ENCODE measurements at regions not wholly inside any gene's neighbourhood (a gene's known extent, or its start where the extent isn't known, plus 50 kb on each side); places are given as distances from the start of the nearest gene placed in this dataset.
"Not testable (repeated sequence)": the region's sequence is repeated elsewhere in the genome, so short reads cannot be mapped to it uniquely, and the experiment has no call there.

DNA sequence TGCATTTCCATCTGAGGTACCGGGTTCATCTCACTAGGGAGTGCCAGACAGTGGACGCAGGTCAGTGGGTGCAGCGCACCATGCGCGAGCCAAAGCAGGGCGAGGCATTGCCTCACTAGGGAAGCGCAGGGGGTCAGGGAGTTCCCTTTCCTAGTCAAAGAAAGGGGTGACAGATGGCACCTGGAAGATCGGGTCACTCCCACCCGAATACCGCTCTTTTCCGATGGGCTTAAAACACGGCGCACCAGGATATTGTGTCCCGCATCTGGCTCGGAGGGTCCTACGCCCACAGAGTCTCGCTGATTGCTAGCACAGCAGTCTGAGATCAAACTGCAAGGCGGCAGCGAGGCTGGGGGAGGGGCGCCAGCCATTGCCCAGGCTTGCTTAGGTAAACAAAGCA is 1157.1 kb downstream of the NAALADL2 start:
- DNase-seq = not testable (repeated sequence)

DNA sequence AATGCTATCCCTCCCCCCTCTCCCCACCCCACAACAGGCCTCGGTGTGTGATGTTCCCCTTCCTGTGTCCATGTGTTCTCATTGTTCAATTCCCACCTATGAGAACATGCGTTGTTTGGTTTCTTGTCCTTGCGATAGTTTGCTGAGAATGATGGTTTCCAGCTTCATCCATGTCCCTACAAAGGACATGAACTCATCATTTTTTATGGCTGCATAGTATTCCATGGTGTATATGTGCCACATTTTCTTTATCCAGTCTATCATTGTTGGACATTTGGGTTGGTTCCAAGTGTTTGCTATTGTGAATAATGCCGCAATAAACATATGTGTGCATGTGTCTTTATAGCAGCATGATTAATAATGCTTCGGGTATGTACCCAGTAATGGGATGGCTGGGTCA is 1156.1 kb downstream of the NAALADL2 start:
- DNase-seq = not testable (repeated sequence)

DNA sequence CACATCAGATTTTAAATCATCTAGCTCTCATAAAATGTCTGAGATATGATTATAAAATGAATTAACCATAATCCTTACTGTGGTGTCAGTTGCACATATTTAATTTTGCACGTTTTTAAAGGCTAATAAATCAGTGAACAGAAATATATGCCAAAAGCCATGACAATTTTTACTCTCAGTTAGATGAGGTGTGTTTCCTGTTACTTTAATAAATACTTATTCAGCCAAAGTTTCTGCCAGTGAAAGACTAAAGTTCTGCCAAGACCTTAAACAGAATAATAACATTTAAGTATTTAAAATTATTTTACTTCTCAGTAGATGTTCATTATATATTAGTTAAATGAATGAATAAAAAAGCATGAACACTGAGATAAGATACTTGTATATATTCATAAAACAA is 1150.1 kb downstream of the NAALADL2 start:
- no peak for DNase-seq

DNA sequence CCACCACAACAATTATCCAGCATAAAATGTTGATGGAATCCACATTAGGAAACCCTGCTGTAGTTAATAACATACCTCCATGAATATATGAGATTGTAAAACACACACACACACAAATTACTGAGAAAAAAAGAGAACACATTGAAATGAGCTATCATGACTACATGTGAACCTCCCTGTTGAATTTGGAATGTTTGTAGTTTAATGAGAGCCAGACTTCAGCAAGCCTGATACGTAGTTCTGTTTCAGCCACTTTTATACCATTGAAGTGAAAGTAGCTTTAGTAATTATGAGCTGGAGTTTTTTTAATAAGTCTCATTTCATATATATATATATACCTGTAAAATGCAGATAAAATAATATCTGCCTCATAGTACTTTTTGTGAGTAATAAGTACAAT is 1146.4 kb downstream of the NAALADL2 start:
- DNase-seq = no peak

DNA sequence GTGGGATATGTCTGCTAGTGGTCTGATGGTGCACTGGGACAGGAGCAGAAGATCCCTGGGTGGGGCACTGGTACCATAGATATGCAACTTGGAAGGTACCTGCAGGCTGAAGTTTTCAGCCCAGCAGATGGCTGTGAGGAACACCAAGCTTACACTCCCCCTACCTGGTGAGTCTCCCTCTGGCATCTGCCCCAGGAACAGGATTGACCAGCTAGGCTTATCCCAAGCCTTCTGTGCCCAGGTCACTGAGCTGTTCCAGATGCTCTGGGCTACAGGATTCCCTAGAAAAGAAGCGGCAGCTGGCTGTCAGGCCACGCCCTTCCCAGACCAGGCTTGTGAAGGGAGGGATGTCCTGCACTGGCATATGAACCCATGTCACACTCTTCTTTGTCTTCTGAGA is 1130.0 kb downstream of the NAALADL2 start:
- DNase-seq = no peak

DNA sequence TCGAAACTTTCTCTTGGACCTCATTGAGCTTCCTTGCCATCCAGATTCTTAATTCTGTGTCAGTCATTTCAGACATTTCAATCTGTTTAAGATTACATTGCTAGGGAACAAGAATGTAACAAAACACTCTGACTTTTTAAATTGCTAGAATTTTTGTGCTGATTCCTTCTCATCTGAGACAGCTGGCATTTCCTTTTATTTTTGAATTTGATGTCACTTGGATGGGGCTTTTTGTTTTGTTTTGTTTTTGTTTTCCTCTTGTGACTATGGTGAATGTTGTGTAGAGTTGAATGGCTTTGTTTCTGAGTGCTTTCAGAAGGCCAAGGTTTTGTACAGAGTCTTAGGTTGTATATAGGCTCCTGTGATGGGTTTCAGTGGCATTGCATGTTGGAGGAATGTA is 1129.3 kb downstream of the NAALADL2 start:
- DNase-seq = no peak

DNA sequence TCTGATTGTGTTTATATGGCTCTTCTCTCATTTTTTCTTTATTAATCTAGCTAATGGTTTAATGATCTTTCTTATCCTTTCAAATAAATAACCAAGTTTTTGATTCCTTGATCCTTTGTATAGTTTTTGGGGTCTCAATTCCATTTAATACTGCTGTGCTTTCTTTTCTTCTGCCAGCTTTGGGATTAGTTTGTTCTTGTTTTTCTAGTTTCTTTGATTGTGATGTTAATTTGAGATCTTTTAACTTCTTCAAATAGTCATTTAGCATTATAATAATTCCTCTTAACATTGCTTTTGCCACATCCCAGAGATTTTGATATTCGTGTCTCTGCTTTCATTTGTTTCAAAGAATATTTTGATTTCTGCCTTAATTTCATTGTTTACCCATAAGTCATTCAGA is 1126.6 kb downstream of the NAALADL2 start:
- DNase-seq = no peak

DNA sequence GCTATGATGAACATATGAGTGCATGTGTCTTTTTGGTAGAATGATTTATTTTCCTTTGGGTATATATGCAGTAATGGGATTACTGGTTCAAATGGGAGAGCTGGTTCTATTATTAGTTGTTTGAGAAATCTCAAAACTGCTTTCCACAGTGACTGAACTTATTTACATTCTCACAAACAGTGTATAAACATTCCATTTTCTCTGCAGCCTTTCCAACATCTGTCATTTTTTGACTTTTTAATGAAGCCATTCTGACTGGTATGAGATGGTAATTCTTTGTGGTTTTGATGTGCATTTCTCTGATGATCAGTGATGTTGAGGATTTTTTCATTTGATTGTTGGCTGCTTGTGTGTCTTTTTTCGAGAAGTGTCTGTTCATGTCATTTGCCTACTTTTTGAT is 1124.2 kb downstream of the NAALADL2 start:
- DNase-seq = no peak

DNA sequence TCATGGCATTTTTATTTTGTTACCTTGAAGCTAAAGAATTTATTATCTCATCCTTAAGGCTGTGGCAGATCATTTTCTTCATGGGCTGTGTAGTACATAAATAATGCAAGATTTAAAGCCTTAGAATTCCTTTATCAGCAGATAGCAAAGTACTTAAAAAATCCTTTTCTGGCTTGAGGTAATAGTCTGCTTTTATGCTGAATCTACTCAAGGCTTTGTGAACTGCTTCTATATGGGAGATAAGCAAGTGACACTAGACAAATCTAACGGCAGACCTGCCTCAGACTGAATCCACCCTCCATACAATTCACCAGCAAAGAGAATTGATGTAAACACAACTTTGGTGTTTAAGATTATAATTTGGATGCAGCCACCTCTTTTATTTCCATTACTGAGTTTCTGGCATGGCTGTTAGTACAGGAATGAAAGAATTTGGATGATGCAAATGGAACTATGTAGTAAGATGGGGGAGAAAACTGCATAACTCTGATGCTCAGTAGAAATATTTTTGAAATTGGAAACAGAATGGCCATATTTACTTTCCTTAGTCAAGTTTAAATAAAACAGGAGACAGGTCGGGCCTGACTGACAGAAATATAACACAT is 1121.5 kb downstream of the NAALADL2 start:
- DNase-seq = no peak

DNA sequence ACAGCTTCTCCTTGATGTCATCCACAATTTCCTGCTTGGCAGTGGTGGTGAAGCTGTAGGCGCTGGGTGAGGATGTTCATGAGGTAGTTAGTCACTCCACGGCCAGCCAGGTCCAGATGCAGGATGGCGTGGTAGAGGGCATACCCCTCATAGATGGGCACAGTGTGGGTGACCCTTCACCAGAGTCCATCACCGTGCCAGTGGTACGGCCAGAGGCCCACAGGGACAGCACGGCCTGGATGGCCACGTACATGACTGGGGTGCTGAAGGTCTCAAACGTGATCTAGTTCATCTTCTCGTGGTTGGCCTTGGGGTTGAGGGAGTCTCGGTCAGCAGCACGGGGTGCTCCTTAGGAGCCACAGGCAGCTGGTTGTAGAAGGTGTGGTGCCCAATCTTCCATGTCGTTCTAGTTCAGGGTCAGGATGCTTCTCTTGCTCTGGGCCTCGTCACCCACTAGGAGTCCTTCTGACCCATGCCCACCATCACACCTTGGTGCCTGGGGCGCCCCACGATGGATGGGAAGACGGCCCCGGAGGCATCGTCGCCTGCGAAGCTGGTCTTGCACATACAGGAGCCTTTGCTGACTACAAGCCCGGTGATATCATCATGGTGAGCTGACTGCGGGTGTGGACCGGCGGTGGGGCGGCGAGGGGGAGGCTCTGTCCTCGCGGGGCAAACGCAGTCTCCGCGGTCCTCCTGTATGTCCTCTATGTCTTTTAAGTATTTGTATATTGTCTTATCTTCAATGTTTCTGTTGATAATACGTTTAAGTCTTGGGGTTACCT is 1119.0 kb downstream of the NAALADL2 start:
- DNase-seq = no peak

DNA sequence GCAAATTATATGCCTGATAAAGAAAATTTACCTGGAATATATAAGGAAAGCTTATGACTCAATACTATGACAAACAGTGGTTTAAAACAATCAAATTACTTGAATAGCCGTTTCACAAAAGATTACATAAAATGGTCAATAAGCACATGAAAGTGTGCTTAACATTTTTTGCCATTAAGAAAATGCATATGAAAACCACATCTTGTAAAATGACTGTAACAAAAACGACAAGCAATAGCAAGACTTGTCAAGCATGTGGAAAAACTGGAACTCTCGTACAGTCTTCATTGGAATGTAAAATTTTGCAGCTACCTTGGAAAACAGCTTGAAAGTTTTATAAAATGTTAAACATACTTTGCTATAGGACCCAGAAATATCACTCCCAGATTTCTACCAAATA is 1110.3 kb downstream of the NAALADL2 start:
- no peak for DNase-seq

DNA sequence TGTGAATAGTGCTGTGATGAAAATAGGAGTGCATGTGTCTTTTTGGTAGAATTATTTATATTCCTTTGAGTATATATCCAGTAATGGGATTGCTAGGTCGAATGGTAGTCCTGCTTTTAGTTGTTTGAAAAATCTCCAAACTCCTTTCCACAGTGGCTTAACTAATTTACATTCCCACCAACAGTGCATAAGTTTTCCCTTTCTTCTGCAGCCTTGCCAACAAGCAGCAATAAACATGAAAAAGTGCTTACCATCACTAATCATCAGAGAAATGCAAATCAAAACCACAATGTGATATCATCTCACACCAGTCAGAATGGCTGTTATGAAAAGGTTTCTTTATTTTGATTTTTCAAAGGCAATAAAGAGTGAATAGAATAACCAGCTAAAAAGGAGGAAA is 1105.9 kb downstream of the NAALADL2 start:
- no peak for DNase-seq

DNA sequence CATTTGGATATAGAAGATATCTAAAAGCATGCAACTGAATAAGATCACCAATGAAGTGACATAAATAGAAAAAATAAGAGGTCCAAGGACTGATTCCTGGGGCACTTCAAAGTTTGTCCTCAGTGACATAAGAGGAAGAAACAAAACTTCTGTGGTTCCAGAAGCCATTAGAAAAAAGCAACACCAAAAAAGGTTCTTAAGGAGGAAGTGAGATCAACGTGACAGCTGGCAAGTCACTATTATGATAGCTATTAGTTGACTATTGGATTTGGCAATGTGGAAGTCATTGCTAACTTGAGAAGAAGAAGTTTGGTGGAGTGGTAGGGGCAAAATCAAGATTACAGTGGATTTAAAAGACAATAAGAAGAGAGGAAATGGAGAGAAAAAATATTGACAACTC is 1098.3 kb downstream of the NAALADL2 start:
- DNase-seq = no peak

DNA sequence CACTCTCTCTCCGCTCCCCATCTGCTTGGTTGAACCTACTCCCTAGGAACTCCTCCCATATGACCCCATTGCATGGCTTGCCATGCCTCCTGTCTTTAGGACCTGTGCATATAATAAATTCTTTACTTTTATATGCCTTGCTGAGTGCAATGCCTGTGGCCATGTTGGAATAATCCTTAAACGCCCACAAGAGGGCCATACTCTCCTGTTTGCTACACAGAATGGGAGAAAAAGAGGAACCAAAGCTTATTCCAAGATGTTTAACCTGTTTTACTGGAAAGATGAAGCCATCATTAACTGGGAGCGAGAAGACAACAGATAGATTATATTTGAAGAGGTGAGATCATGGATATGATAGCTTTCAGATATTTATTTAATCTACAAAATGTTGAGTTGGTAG is 1097.8 kb downstream of the NAALADL2 start:
- DNase-seq = no peak

DNA sequence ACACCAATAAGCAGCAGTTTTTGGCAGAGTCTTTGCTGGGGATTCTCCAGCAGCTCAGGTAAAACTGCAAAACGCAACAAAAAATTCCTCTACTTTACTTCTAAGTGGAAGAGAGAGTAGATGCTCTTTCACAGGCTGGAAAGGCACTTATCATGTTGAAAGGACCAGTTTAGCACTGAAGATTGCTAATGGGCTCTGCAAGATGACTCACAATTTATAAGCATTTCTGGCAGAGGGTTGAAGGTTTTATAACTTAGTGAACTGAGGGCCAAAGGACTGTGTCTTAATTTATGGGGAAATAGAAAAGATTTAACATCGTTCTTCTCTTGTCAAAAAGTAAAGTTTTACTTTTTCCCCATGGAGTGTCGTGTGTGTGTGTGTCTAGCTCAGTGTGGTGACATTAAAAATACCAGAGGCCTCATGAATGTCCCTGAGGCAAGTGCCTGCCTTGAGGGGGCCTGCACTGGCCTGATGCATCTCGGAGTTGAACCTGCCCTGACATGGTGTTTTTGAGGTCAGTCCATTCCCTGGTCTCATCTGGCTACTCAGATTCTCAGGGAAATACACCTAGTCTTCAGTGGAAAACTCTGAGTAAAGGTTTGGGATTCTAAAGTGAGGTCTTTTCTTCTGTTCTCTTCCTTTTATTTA is 1092.0 kb downstream of the NAALADL2 start:
- no peak for DNase-seq

DNA sequence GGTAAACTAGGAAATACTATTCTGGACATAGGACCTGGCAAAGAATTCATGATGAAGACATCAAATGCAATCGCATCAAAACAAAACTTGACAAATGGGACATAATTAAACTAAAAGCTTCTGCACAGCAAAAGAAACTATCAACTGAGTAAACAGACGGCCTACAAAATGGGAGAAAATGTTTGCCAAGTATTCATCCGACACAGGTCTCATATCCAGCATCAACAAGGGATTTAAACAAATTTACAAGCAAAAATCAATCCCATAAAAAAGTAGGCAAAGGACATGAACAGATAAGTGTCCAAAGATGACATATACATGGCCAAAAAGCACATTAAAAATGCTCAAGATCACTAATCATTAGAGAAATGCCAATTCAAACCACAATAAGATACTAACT is 1088.9 kb downstream of the NAALADL2 start:
- no peak for DNase-seq

DNA sequence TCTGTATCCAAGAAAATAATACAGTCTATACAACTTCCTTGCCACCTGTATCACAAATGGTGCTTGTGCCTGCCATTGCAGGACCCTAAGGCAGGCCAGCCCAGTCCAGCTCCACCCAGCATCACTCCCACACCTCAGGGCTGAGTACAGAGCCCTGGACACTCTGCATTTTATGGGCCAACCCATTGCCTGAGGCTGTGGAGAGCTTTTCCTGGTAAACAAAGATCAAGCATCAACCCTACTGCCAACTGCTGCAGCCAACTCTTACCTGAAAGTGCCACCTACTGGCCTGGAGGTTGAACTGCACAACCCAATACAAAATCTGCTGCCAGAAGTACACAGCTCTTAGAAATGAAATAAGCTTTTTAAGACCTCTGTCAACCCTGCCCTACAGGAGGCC is 1082.2 kb downstream of the NAALADL2 start:
- no peak for DNase-seq

DNA sequence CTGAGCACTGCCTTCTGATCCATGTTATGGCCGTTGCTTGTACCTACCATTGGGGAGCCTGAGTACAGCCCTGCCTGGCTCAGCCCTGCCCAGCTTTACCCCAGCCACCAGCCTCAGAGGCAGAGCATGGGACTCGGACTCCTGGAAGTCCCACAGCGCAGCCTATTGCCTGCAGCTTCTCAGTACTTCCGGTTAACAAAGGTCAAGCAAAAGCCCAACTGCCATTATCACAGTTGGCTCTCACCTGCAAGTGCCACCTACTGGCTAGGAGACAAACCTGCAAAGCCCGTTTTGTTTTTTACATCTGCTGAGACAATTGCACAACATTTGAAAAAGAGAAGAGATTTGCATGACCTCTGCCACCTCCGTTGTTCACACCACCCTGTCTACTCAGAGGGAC is 1081.7 kb downstream of the NAALADL2 start:
- DNase-seq = no peak

DNA sequence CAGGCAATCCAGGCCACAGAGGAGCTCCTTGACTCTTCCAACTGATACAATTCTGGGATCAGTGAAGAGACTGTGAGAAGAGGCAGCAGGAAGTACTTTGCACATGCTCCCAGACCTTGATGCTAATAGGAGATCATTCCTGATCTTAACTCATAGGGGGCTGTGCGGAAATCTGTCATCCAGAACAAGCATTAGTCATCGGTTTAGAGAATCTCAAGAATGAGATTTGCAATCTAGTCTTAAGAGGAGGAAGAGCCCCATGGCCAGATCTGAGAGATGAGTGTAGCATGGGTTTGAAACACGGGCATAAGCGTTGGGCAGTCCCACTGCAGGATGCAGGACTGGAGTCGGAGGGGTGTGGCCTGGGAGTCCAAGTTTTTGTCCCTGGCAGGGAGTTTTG is 1081.1 kb downstream of the NAALADL2 start:
- no peak for DNase-seq

DNA sequence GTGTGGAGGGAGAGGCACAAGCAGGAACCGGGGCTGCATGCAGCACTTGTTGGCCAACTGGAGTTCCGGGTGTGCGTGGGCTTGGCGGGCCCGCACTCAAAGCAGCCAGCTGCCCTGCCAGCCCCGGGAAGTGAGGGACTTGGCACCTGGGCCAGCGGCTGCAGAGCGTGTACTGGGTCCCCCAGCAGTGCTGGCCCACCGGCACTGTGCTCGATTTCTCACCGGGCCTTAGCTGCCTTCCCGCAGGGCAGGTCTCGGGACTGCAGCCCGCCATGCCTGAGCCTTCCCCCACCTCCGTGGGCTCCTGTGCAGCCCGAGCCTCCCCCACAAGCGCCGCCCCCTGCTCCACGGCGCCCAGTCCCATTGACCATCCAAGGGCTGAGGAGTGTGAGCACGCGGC is 1078.2 kb downstream of the NAALADL2 start:
- DNase-seq = not testable (repeated sequence)

DNA sequence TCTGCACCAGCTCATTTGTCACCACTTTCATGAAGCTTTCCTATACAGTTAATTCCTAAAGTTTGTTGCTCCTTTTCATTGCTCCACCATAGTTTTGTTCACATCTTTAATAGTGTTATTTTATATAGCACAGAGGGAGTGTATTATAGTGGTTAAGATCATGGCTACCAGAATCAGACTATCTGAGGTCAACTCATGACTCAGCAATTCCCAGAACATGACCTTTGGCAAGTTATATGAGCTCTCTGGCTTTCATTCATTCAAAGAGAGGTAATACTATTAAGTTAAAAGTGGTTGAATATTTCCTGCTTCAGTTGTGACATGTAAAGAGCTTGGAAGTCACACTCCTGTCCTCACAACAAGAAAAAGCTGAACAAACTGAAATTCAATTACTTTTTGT is 1073.5 kb downstream of the NAALADL2 start:
- no peak for DNase-seq

DNA sequence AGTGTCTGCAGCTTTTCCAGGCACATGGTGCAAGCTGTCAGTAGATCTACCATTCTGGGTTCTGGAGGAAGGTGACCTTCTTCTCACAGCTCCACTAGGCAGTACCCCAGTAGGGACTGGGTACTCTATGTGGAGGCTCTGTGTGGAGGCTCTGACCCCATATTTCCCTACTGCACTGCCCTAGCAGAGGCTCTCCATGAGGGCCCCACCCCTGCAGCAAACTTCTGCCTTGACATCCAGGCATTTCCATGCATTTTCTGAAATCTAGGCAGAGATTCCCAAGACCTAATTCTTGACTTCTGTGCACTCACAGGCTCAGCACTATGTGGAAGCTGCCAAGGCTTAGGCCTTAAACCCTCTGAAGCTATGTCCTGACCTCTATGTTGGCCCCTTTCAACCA is 1060.0 kb downstream of the NAALADL2 start:
- DNase-seq = no peak

DNA sequence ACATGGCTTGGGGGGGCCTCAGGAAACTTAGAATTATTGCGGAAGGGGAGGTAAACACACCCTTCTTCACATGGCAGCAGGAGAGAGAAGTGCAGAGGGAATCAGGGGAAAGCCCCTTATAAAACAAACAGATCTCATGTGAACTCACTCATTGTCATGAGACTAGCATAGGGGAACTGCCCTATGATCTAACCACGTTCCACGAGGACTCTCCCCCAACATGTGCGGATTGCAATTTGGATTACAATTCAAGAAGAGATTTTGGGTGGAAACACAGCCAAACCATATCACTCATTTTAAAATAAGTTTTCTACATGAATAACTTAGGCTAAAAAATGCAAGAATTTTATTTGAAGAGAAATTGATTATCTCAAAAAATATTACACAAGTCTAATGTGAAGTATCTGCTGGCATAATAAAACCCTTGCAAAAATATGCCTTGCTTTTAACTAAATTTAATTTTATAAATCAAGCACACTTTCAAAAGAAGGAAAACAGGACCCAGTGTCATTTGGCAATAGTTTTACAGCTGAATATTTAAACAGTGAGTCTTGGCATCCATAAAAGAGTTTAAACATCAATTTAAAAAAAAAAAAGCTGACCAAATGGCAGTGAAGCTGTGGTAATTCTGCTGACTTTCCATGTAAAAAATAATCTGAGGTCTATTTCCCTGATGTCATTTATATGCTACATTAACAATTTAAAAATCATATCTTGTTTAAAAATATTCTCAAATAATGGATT is 1057.2 kb downstream of the NAALADL2 start:
- DNase-seq = no peak

DNA sequence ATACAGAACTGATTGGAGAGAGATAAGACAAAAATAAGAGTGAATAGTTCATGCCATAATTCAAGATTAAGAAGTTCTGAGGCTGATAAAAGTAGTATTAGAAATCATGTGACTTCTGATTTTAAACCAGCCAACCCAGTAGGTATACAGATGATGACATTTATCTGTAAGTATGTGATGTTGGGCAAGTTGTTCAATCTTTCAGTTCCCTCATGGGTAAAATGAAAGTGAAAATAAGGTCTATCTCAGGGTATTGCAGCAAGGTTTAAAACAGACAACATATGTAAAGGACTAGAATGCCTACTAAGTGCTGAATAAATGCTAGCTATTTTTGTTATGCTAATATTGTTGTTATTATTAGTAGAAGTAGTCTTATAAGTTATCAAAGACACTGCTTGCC is 1055.7 kb downstream of the NAALADL2 start:
- DNase-seq = no peak
